SK-N-SH treated with all-trans-retinoic acid at 6 μM for 48 hours (cell line): ENCODE measurements at regions not wholly inside any gene's neighbourhood (a gene's known extent, or its start where the extent isn't known, plus 50 kb on each side); places are given as distances from the start of the nearest gene placed in this dataset.

Experiments
- CSDC2 ChIP-seq: fragments of 250-450 bp; sonication (Bioruptor Pico); IDR thresholded peaks from 2 replicates; pipeline ENCODE4 v1.5.0; 2020; ENCODE audit warnings: mild to moderate bottlenecking, moderate library complexity
- ISL1 ChIP-seq: fragments of 250-450 bp; sonication (Bioruptor Pico); IDR thresholded peaks from 2 replicates; pipeline ENCODE4 v2.1.2; 2022; ENCODE audit warnings: mild to moderate bottlenecking, moderate library complexity
- OSR1 ChIP-seq: fragments of 250-450 bp; sonication (Bioruptor Pico); IDR thresholded peaks from 2 replicates; pipeline ENCODE4 v1.8.0; 2022; ENCODE audit warnings: moderate library complexity, mild to moderate bottlenecking, inconsistent platforms
- RARB ChIP-seq: fragments of 250-450 bp; sonication (Bioruptor Pico); IDR thresholded peaks from 2 replicates; pipeline ENCODE4 v1.8.0; 2021; ENCODE audit warnings: mild to moderate bottlenecking, moderate library complexity
- SNAI2 ChIP-seq: fragments of 250-450 bp; sonication (Bioruptor Pico); IDR thresholded peaks from 2 replicates; pipeline ENCODE4 v1.5.0; 2020; ENCODE audit warnings: mild to moderate bottlenecking, moderate library complexity
- TCF4 ChIP-seq: fragments of 250-450 bp; sonication (Bioruptor Pico); IDR thresholded peaks from 2 replicates; pipeline ENCODE4 v1.8.0; 2021; ENCODE audit warnings: mild to moderate bottlenecking, moderate library complexity, borderline replicate concordance
- TF ChIP-seq, protein P1 (sequence below): fragments of 250-450 bp; sonication (Bioruptor Pico); IDR thresholded peaks from 2 replicates; pipeline ENCODE4 v1.8.0; 2020; ENCODE audit warnings: mild to moderate bottlenecking, moderate library complexity, borderline replicate concordance
- TF ChIP-seq, protein P2 (sequence below): fragments of 250-450 bp; sonication (Bioruptor Pico); IDR thresholded peaks from 2 replicates; pipeline ENCODE4 v1.5.1; 2020; ENCODE audit warnings: low read depth, mild to moderate bottlenecking, moderate library complexity
- TF ChIP-seq, protein P3 (sequence below): fragments of 250-450 bp; sonication (Bioruptor Pico); IDR thresholded peaks from 2 replicates; pipeline ENCODE4 v1.5.0; 2020; ENCODE audit warnings: mild to moderate bottlenecking, moderate library complexity

DNA sequence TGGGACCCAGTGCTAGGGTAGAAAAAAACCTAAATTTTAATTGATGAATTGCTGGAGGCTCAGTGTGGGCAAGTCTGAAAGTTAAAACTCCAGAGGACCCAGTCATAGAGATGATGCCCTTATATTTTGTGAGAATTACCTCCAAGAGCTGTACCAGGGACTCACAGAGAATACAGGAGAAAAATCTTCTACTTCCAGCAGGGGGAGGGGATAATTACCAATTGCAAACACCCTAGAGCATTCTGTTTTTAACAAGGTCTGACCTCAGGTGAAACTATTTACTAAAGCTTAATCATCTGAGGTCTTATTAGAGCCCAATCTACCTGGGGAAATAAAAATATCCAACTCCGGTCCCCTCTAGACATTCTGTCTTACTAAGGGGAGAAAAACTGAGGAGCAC is 994.7 kb upstream of the MIR17HG start:
- no peak for TF ChIP-seq OSR1
- no peak for TF ChIP-seq TCF4
- TF ChIP-seq, protein P1, sequence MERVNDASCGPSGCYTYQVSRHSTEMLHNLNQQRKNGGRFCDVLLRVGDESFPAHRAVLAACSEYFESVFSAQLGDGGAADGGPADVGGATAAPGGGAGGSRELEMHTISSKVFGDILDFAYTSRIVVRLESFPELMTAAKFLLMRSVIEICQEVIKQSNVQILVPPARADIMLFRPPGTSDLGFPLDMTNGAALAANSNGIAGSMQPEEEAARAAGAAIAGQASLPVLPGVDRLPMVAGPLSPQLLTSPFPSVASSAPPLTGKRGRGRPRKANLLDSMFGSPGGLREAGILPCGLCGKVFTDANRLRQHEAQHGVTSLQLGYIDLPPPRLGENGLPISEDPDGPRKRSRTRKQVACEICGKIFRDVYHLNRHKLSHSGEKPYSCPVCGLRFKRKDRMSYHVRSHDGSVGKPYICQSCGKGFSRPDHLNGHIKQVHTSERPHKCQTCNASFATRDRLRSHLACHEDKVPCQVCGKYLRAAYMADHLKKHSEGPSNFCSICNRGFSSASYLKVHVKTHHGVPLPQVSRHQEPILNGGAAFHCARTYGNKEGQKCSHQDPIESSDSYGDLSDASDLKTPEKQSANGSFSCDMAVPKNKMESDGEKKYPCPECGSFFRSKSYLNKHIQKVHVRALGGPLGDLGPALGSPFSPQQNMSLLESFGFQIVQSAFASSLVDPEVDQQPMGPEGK (CRISPR knock-in tag) = no peak
- TF ChIP-seq SNAI2 = no peak
- TF ChIP-seq, protein P2, sequence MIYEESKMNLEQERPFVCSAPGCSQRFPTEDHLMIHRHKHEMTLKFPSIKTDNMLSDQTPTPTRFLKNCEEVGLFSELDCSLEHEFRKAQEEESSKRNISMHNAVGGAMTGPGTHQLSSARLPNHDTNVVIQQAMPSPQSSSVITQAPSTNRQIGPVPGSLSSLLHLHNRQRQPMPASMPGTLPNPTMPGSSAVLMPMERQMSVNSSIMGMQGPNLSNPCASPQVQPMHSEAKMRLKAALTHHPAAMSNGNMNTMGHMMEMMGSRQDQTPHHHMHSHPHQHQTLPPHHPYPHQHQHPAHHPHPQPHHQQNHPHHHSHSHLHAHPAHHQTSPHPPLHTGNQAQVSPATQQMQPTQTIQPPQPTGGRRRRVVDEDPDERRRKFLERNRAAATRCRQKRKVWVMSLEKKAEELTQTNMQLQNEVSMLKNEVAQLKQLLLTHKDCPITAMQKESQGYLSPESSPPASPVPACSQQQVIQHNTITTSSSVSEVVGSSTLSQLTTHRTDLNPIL (CRISPR knock-in tag) = no peak
- TF ChIP-seq CSDC2 (CRISPR knock-in tag) = no peak
- TF ChIP-seq, protein P3, sequence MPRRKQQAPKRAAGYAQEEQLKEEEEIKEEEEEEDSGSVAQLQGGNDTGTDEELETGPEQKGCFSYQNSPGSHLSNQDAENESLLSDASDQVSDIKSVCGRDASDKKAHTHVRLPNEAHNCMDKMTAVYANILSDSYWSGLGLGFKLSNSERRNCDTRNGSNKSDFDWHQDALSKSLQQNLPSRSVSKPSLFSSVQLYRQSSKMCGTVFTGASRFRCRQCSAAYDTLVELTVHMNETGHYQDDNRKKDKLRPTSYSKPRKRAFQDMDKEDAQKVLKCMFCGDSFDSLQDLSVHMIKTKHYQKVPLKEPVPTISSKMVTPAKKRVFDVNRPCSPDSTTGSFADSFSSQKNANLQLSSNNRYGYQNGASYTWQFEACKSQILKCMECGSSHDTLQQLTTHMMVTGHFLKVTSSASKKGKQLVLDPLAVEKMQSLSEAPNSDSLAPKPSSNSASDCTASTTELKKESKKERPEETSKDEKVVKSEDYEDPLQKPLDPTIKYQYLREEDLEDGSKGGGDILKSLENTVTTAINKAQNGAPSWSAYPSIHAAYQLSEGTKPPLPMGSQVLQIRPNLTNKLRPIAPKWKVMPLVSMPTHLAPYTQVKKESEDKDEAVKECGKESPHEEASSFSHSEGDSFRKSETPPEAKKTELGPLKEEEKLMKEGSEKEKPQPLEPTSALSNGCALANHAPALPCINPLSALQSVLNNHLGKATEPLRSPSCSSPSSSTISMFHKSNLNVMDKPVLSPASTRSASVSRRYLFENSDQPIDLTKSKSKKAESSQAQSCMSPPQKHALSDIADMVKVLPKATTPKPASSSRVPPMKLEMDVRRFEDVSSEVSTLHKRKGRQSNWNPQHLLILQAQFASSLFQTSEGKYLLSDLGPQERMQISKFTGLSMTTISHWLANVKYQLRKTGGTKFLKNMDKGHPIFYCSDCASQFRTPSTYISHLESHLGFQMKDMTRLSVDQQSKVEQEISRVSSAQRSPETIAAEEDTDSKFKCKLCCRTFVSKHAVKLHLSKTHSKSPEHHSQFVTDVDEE (CRISPR knock-in tag) = no peak
- no peak for TF ChIP-seq RARB (CRISPR knock-in tag)
- no peak for TF ChIP-seq ISL1 (CRISPR knock-in tag)
